HG03432 (cell line): ENCODE measurements at regions not wholly inside any gene's neighbourhood (a gene's known extent, or its start where the extent isn't known, plus 50 kb on each side); places are given as distances from the start of the nearest gene placed in this dataset.

Experiments used
- ATAC-seq: cut with Tn5 transposase; IDR thresholded peaks from one replicate; pipeline ENCODE4 v1.9.1; 2021; ENCODE audit warnings: mild to moderate bottlenecking, moderate library complexity; ENCODE audit not compliant: unreplicated experiment

DNA sequence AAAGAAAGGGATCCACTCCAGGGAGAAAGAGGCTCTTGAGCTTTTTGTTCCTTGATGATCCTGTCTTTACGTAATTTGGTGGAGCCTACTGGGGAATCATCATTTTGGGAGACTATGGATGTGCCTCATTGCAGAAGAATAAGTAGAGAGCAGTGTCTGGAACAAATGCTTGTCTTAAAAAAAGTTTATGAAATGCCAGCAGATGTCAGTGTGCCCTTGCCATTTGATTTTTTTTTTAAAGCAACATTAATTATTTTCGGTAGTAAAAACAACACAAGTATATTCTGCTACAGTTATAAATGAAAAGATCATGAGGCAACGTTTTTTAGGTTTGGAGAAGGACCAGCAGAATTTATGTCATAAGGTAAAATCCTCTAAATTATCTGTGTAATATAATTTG lies 934.8 kb upstream of the EEF2KMT start:
- no peak for ATAC-seq

DNA sequence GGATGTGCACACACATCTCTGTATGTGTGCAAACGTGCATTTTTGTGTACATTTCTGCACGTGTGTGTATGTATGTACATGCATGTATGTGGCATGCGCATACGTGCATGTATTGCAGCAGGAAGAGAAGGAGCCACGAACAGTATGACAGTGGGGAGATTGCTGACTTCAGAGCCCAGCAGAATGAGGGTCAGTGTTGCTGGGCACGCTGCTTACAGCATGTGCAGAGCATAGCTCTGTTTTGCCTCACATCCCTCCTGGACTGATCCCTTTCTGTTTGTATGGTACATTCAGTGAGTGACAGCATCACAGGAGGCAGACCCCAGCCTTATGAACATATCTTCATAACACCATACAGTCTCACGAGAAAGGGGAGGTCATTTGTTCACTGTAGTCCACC lies 934.0 kb upstream of the EEF2KMT start:
- no peak for ATAC-seq

DNA sequence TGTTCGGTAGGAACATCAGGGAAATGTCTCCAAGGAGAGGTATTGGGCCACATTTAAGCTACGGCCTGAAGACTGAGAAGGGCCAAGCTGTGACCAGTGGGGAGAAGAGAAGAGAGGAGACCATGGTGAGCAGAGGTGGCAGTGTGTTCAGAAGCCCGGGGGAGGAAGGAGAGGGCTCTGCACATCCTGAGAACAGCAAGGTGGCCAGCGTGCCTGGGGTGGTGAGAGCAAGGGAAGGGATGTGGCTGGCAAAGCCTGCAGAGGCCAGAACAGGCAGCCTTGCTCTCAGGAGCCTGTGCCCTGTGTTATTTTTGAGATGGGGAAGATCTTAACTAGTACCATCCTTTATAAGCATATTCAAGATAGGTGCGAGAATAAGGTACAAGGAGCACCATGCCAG lies 933.5 kb upstream of the EEF2KMT start:
- no peak for ATAC-seq

DNA sequence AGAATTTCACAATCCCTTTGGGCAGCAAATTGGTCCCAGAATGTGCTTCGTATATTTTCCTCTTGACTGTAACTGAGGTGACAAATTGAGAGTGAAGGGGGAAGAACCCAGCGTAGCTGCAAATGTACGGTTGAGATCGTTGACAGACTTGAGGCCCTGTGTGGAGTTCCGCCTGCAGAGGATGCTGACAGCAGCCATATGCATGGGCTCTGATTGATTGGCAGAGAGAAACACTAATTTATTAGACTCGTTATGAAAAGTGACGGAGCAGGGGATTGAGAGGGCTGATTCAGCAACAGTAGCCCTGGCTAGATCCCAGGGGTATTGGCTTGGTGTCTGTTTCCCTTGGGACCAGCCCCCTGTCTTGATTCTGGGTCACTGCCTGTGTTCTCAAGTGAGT lies 930.1 kb upstream of the EEF2KMT start:
- ATAC-seq: no peak

DNA sequence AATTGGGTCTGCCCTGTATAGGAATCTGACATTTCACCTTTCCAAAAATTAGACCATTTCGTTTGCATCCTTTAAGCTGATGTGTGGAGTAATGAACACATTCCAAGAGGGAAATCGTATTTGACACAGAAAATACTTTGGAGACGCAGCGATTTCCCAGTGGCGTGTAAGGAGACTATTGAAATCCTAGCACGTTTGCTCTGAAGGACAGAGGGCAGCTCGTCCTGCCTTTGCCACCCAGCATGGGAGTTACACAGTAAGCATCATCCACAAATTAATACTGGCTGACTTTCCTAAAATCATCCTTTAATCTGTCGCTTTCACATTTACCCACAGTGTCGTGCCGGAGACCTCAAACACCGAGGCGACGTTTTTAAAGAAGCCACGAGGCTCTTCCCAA lies 925.9 kb upstream of the EEF2KMT start:
- no peak for ATAC-seq

DNA sequence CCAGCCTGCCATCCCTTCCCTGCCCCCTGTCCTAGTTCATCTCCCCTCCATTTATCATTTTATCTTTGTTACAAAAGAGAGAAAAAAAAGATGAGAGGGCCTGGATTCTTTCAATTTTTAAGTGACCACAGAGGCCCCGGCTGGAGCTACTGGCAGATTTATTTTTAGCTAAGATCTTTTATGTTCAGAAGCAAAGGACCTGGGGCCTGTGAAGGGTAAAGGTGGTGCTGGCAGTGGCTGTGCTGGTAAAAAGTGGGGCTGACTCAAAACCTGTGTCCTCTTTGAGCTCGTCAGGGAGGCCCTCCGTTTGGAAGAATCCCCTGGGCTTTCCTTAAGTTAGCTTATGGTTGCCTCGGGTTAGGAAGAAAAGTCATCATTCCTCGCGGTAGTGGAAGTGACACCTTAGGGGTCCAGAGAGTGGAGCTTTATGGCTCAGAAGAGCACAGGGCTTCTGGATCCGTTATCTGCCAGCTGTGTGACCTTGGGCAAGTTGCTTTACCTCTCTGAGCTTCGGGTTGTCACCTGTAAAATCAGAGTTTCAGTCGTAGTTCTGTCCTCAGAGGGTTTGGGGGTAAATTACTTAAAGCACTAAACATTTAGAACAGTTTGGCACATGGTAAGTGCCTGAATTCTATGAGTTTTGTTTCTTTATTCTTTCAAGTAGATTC lies 923.8 kb upstream of the EEF2KMT start:
- no peak for ATAC-seq

DNA sequence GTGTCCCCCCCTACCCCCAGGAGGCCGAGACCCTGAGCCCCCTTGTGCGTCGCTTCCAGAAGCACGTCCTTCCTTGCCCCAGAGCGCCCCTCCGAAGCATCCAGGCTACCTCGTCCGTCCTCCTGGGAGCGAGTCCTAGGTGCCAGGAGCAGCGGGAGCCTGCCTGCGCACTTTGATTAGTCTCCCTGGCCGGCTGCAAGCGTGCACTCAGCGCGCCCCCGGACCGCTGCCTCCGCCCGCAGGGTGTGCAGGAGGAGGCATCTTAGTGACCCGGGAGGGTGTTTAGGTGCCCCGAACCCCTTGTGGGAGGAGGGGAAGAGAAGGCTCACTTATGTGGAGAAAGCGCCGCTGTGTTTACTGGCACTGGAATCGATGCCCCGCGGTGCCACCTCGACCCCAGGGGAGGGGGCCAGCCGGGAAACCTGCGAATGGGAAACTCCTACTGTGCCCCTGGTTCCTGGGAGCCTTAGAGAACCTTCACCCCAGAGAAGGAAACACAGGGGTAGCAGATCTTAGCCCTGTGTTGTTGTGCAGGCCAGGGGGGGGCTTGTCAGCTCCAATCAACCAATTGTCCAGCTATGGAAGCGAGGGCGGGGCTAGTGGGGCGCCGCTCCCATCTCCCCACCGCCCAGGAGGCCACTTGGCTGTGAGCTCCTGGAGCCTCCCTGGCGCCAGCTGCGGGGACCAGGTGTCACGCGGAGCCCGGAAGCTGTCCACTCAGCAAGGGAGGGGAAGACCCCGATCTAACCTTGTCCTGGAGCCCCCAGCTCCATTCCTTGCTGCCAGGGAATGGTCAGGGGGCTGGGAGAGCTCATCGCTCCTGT lies 922.8 kb upstream of the EEF2KMT start:
- no peak for ATAC-seq

DNA sequence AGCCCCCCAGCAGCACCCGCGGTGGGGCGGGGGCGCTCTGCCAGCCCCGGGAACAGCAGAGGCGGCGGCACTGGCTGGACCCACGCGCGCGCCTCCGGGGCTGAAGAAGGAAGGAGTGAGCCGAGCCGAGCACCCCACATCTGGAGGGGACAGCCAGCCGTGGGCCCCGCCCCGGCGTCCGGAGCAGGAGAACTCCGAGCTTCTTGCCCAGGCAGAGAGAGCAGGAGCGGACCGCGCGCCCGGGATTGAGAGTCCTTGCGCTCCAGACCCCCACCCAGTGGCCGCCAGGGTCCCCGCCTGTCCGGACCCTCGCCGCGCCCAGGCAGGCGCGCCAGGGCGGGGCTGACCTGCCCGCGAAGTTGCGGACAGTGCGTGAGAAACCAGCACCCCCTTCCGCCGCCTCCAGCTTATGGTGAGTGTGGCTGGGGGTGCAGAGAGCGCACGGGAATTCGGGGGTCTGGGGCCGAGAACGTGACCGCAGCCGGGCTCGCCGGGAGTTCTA lies 921.9 kb upstream of the EEF2KMT start:
- ATAC-seq: no peak

DNA sequence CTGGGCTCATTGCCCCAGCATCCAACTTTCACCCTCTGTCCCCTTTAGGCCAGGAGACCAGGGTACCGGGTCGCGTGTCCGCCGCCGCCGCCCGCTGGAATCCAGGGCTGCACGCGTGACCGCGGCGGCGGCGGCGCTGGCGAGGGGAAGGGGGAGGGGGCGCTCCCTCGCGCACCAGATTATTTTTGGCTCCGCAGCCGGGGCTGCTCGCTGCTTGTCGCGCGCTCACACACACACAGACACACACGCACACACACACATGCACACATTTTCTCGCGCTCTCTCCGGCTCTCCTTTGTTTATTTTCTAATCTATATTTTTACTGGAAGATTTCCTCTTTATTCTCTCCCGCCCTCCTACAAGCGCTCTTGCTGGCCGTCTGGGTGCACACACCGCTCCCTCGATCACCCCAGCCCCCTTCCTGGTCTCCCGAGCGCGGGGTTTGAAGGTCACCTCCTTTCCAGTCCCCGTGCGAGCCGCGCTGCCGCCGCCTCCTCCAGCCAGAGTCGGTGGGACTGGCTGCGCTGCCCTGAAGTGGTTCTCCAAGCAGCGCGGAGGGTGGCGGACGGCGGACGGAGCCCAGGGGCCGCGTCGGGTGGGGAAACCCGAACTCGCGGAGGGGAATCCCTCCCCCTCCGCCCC lies 921.4 kb upstream of the EEF2KMT start:
- ATAC-seq: no peak

DNA sequence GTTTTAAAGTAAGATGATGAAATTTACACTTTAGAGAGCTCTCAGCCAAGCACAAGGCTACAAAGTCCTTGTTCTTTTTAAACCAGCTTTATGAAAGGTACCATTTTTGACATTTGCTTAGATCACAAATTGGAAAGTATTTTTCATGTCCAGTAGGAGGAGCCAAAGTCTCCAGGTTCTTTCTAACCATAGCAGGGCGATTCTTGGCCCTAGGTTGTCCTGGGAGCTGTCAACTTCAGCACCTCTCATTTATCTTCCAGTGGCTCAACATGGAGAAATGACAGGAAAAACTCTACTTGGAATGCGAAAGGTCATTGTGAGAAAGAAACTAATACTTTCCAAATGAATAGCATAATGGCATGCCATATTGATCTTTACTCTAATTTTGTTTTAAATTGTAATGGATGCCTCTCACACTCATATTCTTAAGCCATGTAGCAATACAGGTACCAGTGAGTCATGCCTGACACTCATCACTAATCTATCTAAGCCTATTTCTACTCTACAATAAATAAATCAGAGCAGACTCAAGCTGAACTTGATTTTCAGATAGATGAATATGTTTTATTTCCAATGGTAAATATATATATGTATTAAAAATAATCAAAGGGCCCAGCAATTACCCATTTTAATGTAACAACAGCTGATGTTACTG lies 919.1 kb upstream of the EEF2KMT start:
- ATAC-seq: no peak

DNA sequence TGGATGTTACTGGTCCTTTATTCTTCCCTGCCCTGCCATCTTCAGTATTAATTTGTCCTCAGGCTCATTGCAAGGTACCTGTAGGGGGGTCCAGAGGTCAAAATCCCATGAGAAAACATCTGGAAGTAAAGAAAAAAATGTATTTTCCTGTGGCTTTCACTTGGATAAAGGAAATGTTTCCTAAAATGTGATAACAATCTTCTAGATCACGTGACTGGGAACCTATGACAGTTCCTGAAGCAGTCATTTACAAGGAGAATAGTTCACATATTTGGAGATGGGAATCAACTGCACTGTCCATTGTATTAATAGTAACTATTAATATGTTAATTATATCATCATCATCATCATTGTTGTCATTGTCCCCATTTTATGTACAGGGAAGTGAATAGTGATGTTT lies 915.1 kb upstream of the EEF2KMT start:
- no peak for ATAC-seq

DNA sequence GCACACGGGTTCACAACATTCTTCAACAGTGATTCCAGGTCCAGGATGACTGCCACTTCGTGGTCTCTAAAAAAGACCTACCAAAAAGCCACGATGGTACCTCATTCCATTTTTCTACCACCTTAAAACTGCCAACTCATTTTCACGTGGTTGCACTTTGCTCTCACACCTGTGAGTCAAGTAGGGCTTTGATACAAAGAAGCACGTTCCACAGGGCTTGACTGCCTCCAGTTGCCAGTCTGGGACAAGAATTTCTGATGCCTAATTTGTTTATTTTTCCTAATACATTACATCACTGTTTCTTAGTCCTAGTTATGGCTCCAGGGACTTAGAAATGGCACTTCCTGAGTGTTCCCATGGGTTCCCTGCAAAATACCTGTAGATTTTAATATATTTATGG lies 911.6 kb upstream of the EEF2KMT start:
- ATAC-seq: no peak

DNA sequence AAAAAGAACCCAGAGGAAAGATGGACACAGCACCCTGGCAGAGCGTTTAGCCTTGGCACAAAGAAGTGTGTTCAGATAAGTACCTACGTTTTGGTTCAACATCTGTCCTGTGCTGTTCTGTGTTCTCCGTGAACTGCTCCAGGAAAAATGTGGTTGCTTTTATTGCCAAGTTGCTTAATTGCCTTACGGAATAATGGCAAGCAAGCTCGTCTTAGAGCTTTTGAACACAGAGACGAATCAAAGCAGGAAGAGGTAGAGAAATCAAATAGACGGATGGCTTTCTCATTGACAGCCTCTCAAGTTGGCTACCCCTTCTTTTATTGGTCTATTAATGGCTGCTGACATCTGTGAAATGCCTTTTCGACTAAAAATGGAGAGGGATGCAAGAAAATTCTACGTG lies 911.1 kb upstream of the EEF2KMT start:
- no peak for ATAC-seq

DNA sequence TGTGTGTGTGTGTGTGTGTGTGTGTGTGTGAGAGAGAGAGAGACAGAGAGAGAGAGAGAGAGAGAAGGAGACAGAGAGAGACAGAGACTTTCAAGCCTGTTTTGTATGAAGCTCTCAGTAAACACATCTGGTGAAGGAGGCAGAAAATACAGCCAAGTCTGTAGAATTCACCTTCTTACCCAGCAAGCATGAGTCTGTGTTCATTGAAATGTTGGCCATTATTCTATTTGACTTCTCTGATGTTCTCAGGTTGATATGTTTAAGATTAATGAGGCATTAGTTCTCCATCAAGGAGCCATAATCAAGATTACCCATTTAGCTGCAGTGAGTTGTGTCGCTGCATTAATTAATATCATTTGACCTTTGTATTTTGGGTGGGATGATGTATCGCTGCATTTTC lies 895.8 kb upstream of the EEF2KMT start:
- ATAC-seq: no peak

DNA sequence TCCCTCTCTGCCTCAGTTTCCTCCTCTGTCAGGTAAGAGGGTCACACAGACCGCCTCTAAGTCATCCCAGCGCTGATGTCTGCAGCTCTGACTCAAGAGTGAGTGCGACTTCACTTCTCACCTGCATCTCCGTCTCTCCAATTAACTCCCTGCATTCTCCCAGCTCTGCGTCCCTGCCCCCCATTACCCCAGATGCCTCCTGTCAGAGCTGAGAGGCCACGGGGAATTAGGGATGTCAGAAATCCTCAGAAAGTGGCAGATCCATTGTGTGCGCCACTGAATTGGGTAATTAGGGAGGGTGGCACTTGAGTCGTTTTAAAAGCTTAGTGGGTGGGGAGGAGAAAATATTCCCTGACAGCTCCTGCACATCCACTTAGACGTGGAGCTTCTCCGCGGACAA lies 885.4 kb upstream of the EEF2KMT start:
- ATAC-seq: no peak

DNA sequence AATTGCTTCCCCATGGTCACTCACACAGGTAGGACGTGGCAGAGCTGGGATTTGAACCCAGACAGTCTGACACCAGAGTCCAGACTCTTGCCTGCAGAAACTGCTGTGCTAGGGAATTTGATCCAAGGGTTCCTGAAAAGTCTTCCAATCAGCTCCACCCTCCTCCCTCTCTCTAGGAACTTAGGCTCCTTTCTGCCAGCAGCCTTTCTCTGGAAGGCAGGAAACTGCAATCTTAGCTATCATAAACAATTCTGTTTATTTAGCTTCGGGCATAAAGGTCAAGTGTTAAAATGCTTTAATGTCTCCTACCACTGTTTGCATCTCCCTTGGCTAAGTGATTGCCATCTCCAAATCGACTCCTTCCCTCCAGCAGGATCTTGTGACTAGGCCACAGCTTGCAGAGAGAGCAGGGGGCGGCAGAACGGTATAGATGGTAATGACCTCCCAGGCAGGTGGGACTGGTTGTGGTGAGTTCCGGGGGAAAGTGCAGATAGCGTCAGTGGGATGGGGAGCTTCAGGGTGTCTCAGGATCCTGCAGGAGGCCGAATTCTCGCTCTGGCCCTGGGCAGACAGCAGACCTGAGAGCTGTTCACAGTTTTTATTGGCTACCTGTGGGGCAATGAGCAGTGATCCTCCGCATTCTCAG lies 882.4 kb upstream of the EEF2KMT start:
- no peak for ATAC-seq

DNA sequence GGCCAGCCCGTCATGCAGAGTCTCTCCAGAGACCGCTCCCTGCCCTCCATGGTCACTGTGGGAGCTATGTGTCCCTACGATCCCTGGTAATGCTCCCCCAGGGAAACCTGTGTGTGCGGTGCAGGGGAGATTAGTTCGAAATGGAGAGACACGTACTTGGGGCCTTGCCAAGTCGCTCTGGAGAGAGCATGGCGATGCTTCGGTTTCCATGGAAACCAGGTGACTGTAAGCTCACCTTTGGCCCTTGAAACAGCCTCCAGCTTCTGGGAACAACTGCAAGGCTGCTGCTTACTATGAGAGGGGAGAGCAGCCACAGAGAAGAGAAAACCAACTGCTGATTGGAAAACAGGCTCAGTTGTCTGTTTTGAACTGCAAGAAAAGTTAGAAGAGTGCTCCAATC lies 879.7 kb upstream of the EEF2KMT start:
- no peak for ATAC-seq

DNA sequence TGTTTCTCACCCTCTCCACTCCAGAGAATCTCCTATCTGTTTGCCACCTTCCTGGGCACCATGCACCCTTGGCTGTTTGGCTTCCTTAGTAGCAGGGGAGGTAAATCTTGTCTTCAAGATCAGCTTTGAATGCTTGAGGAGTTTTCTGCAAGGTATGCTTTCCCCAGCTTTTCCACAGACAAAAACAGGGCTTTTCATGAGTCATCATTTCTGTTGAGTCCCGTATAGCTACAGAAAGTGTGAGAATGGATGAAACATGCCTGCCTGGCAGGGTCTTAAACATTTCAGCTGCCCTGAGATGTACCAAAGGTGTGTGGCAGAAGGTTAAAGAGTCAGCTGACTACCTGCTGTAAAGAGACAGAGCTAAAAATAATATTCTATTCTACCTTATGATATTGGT lies 875.2 kb upstream of the EEF2KMT start:
- ATAC-seq: no peak

DNA sequence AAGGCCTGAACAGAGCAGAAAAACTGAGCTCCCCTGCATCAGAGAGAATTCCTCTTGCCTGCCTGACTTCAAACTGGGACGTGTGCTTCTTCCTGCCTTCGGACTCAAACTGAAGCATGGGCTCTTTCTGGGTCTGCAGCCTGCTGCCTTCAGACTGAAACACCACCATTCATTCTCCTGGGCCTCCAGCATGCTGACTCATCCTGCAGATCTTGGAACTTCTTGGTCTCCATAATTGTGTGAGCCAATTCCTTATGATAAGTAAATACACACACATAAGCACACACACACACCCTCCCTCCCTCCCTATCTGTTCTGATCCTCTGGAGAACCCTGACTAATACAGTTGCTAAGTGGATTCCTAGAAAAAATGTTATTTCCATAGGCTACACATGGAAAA lies 874.3 kb upstream of the EEF2KMT start:
- ATAC-seq: no peak

DNA sequence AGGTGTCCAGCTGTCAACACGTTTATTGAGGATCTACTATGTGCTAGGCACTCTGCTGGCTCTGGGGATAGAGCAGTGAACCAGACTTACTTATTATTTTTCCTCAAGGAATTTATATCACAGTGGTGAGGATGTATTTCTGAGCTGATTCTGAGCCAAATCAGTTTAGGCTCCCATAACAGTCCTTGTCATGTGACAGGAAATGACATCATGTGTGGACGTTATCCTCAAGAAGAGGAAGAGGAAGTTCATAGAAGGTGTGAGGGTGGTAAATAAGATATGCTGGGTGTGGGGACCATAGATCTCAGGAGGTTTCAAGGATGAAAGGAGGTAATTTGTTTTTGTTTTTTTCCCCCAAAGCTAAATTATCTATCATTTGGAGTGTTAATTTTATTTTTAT lies 873.5 kb upstream of the EEF2KMT start:
- no peak for ATAC-seq

DNA sequence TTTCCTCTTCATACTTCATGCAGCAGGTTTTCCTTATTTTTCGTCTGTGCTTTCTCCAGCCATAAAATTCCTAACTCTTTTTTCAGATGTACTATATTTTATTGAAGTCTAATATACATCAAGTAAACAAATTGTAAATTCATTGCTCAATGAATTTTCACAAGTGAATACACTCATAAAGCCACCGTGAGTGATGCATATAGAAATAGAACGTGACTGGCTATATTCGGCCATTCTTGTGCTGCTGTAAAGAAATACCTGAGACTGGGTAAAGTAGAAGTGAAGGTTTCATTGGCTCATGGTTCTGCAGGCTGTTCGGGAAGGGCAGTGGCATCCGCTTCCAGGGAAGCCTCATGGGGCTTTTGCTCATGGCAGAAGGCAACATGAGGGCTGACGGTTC lies 868.4 kb upstream of the EEF2KMT start:
- ATAC-seq: no peak
